ENCODE measurements at regions not wholly inside any gene's neighbourhood (a gene's known extent, or its start where the extent isn't known, plus 50 kb on each side); places are given as distances from the start of the nearest gene placed in this dataset.
"Not testable (repeated sequence)": the region's sequence is repeated elsewhere in the genome, so short reads cannot be mapped to it uniquely, and the experiment has no call there.

DNA sequence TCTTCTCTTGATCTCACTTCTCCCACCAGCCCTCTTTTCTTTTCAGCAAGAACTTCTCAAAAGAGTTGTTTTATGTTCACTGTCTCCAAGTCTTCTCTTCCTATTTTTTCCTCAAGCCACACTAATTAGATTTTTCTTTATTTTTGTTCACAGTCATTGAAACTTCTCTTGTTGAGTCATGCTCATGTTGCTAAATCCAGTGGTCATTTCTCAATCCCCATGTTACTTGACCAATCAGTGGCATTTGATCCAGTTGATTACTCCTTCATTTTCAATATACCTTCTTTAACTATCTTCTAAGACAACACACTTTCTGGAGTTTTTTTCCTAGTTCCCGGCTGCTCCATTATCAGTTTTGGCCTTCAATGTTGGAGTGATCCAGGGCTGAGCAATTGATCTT, 103.1 kb upstream of the LSM6 start:
- no peak for DNase-seq

- no peak for DNase-seq
These were observed 104.1 kb upstream of the LSM6 start for GRCh38 chr4:146071390-146071789.

DNA sequence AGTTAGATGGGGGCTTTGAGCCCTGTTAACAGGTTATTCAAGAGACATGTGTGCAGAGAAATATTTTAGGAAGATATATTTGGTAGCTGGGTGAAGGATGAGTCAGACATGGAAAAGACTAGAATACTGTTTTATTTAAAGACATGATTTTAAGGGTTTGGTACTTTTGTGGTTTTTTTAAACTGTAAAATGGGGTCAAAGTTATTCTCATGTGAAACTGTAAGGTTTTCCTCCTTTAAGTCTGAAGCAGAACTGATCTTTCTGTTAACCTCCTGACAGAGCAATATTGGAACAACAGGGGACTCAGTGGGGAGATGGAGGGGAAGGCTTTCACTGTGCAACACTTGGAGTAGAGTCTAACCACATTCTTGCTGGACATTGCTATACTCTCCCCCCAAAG, 112.4 kb upstream of the LSM6 start:
- no peak for DNase-seq

- no peak for DNase-seq
These were observed 113.2 kb upstream of the LSM6 start for GRCh38 chr4:146062340-146062739.

DNA sequence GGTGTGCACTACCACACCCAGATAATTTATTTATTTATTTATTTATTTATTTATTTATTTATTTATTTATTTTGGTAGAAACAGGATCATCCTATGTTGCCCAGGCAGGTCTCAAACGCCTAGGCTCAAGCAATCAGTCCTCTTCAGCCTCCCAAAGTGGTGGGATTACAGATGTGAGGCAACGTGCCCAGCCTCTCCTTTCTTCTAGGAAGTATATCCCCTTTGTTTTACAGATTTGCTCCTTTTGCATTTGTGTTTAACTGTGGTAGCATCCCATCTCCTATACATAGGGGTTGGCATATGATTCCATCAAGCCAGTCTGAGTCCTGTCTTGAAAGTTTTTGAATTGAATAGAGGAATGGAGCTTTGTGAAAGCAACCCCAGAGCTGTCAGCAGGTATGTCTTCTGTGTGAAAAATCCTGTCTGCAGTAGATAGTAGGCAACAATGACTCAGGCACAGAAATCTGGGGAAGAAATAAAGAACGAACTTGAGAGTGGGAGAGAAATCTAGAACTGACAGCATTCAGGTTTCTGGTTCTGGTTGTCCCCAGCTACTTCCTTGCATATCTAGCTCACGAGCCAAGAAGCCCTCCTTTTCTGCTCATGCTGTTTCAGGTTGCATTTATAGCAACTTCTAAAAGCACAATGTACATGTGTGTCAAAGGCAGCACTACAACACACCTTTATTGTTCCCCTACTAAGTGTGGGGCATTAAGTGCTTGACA, 113.7 kb upstream of the LSM6 start:
- DNase-seq: no peak

DNA sequence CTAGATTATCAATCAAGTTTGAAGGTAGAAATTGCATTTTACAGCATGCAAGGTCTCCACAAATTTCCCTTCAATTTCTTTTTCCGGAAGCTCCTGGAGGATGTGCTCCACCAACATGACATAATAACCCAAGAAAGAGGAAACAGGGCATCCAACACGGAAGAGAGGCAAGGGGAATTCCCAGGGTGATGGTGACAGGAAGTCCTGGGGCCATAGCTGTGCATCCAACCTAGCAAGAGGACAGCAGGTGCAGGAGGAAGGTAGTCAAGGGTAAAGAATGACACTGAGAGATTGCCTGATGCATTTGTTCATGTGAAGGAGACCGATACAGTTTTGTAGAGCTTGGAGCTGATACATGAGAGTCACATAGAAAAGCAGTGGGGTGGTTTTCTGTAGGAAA, 115.7 kb upstream of the LSM6 start:
- no peak for DNase-seq

GRCh38 chr4:146059151-146059550, 116.4 kb upstream of the LSM6 start:
- DNase-seq: no peak

GRCh38 chr4:146058531-146058930, 117.0 kb upstream of the LSM6 start:
- DNase-seq: no peak

- DNase-seq: no peak
These were observed 116.1 kb upstream of the ZNF827 start for GRCh38 chr4:146054676-146055075.

DNA sequence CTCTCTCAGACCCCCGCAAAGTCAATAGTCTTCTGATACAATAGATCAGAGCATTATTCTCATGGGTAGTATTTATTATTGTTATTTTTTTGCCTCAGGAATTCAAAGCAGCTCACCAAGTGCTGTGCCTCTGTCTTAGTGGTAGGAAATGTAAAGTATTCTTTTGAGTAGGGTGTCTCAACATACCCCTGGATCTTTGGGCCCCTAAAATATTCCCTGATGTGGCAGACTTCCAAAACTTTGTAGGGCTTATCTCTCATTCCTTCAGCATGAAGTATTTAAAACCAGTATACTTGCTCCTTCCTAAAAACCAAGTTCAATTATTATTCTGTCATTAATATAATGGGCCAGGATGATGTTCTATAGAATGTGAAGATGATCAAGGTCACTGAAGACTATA, 115.3 kb upstream of the ZNF827 start:
- DNase-seq: no peak

GRCh38 chr4:146051728-146052391, 113.2 kb upstream of the ZNF827 start:
- no peak for DNase-seq

GRCh38 chr4:146051223-146051622, 112.6 kb upstream of the ZNF827 start:
- DNase-seq: no peak

GRCh38 chr4:146049802-146050201, 111.2 kb upstream of the ZNF827 start:
- no peak for DNase-seq

GRCh38 chr4:146047768-146048167, 109.1 kb upstream of the ZNF827 start:
- DNase-seq: not testable (repeated sequence)

- DNase-seq: no peak
These were observed 102.7 kb upstream of the ZNF827 start for GRCh38 chr4:146041139-146042004.

DNA sequence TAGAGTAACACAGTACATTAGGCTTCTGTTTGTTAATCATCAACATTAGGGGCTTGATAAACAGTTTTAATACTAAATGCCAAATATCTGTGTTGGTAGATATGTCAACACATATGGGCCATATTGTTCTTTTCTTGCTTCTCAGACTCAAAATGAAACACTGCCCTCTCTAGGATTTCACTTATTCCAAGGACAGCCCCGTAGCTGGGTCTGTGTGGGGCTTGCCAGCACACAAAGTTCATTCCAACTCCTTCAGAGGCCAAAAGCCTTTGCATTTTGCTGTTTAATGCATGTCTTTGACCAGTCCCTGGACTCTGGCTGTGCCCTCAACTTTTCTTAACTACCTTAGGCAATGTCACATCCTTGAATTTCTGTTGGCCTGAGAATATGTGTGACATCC, 102.0 kb upstream of the ZNF827 start:
- no peak for DNase-seq

- no peak for DNase-seq
These were observed 94.5 kb upstream of the ZNF827 start for GRCh38 chr4:146033149-146033548.

- peak; percentile 5 for DNase-seq
These were observed 93.7 kb upstream of the ZNF827 start for GRCh38 chr4:146032234-146032860.

- DNase-seq: no peak
These were observed 91.5 kb upstream of the ZNF827 start for GRCh38 chr4:146029939-146030710.

DNA sequence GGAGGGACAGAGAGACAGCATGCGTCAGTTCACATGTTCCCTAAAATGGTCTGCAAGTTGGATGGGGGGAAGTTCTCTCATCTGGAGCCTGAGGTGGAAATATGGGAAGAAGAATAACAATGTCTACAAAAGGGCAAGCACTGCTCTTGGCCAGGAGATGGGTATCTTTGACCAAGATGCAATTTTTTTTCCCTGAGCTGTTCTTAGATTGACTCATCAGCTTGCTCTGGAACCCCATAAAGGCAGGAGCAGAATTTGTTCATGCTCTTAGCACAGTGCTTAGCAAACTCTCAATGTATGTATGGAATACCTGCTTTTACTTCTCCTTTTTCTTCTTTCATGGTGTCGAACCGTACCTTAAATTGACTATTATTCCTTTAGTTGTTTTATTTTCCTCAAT, 90.5 kb upstream of the ZNF827 start:
- no peak for DNase-seq

GRCh38 chr4:146027761-146028160, 89.1 kb upstream of the ZNF827 start:
- no peak for DNase-seq

GRCh38 chr4:146023334-146023967, 84.8 kb upstream of the ZNF827 start:
- DNase-seq: no peak
